ENCODE measurements at regions not wholly inside any gene's neighbourhood (a gene's known extent, or its start where the extent isn't known, plus 50 kb on each side); places are given as distances from the start of the nearest gene placed in this dataset.

- intact Hi-C loops (cut with micrococcal nuclease) = no loop called here
These were observed 72.2 kb upstream of the TAF1B start for GRCh38 chr2:9771101-9771449.

DNA sequence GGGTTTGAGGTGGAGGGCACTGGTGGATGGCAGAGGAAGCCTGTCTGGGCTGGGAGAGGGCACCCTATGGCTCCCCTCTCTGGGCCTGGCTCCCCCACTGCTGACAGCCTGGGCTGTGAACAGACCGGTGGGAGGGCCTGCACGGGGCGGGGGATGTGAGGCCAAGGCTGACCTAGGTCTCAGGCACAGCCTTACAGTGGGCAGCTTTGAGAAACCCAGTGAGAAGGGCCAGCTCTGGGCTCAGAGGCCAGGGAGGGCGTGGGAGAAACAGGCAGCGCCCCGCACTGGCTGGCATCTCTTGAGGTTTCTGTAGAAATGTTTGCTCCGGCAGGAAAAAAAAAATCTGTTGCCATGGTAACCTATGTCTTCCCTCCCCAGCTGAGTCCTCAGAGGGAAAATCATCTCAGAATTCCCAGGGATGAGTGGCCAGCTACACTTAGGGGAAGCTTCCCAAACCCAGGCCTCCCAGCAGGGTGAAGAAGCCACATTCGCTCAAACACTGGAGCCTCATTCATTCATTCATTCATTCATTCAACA, 71.7 kb upstream of the TAF1B start:
- intact Hi-C loops (cut with micrococcal nuclease) = no loop called here

DNA sequence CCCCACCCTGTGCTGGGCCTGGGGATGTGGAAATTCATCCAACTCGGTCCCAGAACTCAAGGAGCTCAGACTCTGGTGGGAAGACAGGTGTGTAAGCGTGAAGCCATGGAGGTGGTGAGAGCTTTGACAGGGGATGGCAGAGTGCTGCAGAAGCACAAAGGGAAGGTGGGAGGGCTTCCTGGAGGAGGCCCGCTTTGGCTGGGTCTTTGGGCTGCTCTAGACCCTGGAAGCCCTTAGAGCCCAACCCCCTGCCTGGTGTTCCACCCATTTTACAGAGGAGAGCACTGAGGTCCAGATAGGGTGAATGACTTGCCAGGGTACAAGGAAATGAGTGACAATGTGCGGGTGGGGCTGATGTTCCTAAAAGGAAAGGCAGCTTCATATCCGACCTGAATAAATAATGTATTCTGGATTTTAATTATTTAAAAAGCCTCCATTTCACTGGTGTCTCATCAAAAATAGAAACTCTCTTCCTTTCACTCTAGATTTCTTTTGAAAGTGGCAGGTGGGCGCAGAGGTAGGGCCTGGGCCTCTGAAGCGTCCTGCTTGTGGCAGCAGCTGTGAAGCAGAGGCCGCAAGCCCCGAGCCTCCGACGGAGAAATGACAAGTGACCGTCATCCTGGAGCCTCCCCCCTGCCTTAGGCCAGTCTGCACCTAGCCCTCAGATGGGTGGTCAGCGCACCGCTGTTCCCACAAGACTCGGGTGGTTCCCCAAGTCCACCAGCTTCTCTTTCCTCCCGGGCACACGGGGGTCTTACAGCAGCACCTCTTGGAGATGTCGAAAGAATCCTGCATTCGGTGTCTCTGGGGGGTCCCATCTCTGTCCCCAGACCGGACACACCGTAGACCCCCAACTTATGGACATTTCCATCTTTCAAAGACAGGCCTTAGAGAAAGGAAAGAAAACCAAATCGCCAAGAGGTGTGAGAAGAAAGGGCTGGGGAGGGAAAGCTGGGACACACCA, 71.0 kb upstream of the TAF1B start:
- intact Hi-C loops (cut with micrococcal nuclease) = no loop called here

GRCh38 chr2:9772999-9773902, 70.0 kb upstream of the TAF1B start:
- intact Hi-C loops (cut with micrococcal nuclease) = no loop called here

- intact Hi-C loops (cut with micrococcal nuclease) = no loop called here
These were observed 69.4 kb upstream of the TAF1B start for GRCh38 chr2:9773903-9774239.

GRCh38 chr2:9774266-9774665, 69.0 kb upstream of the TAF1B start:
- intact Hi-C loops (cut with micrococcal nuclease) = no loop called here

DNA sequence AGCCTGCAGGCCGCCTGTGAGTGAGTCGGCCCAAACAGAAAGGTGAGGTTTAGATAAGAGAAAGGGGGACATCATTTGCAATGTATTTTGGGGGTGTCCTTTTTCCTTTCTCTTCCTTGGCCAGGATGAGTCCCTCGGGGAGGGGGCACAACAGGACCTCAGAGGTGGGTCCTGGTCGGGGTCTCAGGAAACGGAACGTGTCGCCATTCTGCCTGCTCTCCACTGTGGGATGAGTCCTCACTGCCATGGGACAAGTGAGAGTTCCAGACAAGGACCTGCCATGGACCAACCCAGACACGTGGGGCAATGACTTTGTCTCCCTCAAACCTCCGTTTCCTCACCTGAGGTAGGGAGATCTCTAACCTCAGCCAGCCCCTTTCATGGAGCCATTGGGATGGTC, 67.9 kb upstream of the TAF1B start:
- intact Hi-C loops (cut with micrococcal nuclease) = no loop called here

DNA sequence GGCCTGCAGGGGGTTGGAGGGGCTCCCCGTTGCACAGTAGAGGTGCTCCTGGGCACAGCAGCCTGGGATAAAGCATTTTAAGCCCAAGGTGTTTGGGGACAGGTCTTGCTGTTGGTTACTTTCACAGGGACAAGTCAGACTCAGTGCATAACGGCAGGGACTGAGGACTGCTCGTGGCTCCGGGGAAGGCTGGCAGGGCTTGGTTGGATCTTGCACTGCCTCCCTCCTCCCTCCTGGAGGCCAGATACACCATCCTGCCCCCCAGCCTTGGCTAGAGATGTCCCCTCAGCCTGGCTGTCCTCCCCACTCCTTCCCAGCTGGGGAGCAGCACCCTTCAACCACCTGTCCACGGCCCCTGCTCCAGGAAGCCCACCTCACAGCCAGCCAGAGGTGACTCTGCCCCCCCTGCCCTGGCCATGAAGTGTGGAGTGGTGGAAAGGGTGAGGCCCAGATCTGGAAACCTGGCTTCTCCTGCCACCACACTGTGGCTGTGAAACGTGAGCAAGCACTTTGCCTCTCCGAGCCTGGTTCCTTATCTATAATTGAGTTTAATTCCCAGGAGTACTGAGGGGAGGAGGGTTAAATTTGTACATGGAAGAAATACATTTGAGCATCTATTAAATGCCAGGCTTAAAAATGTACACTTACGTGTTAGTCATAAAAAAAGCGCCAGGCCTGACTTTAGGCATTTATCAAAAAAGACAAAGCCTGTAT, 67.1 kb upstream of the TAF1B start:
- intact Hi-C loops (cut with micrococcal nuclease) = no loop called here

DNA sequence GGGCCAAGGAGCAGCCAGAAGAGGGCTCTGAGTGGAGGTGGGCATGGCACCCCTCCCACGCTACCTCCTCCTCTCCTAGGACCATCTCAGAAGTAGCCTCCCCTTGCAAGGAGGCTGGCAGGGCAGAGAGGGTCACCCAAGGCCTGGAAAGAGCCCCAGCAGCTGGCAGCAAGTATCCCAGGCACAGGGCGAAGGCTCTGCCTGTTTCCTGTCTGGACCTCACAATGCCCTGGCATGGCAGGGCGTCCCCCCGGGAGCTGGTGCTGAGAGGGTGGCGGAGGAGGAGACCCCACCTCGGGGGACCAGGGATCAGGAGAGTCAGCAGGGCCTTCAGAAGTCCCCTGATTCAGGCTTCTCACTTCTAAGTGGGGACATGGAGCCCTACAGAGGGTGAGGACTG, 66.2 kb upstream of the TAF1B start:
- intact Hi-C loops (cut with micrococcal nuclease) = no loop called here

DNA sequence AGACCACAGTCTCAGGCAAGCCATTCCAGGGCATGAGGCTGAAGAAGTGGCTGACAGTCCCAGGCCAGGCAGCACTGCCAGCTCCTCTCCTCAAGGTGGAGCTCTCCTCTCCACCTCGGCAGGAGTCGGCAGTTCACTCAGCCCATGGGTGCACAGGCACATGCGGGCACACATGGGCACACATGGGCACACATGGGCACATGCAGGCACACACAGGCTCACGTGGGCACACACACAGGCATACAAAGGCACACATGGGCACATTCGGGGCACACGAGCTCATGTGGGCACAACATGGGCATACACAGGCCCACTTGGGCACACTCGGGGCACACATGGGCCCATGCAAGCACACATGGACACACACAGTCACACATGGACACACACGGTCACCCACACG, 65.3 kb upstream of the TAF1B start:
- intact Hi-C loops (cut with micrococcal nuclease) = no loop called here

DNA sequence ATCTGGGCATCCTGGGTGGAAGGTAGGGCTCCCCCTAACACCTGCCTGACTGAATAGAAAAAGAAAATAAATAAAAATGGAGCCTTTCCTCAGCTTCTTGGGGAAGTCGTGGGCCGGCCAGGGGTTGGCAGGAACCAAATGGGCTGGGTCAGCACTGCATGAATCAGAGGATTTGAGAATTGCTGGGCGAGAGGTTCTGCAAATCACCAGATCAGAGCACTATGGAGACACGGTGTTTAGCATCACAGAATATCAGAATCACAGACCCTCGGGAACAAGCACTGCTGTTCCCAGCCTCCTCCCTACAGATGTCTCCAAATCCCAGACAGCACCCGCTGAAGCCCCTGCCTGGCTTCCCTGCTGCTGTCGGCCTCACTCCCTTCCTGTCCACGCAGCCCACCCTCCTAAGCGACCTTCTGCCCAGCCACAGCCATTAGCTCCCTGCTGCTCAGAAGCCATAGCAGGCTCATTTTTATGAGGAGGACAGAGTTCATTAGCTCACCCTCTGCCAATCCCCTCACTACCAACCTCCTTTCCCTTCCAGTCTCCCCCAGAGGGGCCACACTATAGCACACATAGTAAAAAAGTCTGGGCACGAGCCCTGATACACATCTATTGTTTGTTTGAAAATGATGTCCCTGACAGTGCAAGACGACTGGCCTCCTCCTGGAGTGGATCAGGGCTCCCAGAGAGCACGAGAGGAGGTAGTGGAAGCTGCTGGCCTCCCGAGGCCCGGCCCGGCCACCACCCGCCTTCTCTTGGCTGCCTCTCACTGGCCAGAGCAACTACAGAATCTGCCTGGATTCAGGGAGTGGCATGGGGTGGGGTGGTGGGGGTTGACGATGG, 64.6 kb upstream of the TAF1B start:
- intact Hi-C loops (cut with micrococcal nuclease) = no loop called here

- intact Hi-C loops (cut with micrococcal nuclease) = no loop called here
These were observed 63.5 kb upstream of the TAF1B start for GRCh38 chr2:9779596-9780264.

GRCh38 chr2:9780368-9781130, 62.7 kb upstream of the TAF1B start:
- intact Hi-C loops (cut with micrococcal nuclease) = no loop called here

DNA sequence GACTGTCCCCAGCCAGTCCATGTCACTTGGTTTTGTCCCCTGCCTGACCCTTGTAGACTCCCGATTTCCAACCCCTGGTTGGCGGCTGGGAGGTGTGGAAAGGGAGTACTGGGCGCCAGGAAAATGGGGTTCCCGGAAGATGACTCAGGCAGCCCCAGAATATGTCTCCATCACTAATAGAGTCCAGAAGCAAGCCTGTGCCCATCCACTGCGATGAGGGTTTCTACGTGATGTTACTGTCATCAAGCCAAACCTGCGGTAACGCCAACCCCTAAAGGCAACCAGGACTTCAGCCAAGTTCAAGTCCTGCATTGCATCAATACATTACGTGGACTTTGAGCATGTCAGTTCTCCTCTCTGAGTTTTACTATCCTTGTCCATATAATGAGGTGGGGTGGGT, 62.0 kb upstream of the TAF1B start:
- intact Hi-C loops (cut with micrococcal nuclease) = no loop called here

DNA sequence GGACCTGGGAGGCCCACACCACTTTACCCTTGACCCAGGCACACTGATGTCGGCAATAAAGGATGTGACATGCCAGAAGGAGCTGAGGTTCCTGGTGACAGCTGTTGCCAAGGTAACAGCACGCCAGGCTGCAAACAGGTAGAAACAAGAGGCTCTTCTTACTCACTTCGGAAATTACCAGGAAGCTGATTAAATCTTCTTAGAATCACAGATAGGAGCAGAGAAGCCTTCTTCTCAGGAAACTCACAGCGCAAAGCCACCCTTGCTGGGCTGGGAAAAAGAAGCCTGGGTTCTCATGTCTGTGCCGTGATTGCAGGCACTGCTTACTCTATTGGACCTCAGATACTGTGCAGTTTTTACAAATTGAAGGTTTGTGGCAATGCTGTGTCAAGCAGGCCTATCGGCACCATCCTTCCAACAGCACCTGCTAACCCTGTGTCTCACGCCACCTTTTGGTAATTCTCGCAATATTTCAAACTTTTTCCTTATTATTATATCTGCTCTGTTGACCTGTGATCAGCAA, 61.0 kb upstream of the TAF1B start:
- intact Hi-C loops (cut with micrococcal nuclease) = loop anchor here (1.0 kb wide), 11 partner anchors 12 to 359 kb away; partner anchors contain the start of genes ADAM17, CPSF3, IAH1 and ITGB1BP1

DNA sequence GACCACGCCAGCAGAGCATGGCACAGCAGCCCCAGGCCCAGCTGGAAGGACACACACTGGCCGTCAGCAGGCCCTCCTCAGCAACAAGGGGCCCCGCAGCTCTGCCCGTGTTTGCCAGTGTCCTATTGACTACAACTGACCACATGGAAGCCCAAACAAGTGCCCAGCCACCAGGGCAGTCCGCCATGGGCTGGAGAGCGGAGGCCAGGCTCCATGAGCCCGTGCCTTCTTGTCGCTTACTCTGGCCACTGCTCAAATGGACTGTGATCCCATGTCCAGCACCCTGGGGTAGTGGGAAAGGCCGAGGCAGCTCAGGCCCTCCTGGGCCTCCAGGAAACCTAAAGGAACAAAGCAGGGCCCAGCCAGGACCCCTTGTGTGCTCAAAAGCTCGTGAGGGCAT, 53.9 kb upstream of the TAF1B start:
- intact Hi-C loops (cut with micrococcal nuclease) = no loop called here

DNA sequence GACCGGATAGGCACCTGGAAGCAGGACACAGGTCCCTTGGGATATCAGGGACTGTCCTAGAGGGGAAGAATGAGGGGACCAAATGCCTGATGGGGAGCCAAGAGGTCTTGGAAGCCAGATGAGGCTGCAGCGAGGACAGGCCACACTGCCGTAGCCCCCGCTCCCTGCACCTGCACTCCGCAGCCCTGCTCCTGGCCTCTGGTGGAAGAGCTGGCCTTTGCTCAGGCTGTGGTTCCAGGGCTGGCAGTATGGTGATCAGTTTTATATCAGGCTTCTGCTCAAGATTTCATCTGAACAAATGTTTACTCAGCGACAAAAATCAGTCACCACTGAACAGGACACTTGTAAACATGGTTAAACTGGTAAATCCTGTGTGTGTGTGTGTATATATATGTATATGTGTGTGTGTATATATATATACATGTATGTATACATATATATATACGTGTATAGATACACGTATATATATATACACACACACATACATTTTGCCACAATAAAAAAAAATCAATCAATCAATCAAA, 52.5 kb upstream of the TAF1B start:
- intact Hi-C loops (cut with micrococcal nuclease) = no loop called here

- intact Hi-C loops (cut with micrococcal nuclease) = no loop called here
These were observed 51.6 kb upstream of the TAF1B start for GRCh38 chr2:9791711-9792110.
